ENCODE measurements at regions not wholly inside any gene's neighbourhood (a gene's known extent, or its start where the extent isn't known, plus 50 kb on each side); places are given as distances from the start of the nearest gene placed in this dataset.

DNA sequence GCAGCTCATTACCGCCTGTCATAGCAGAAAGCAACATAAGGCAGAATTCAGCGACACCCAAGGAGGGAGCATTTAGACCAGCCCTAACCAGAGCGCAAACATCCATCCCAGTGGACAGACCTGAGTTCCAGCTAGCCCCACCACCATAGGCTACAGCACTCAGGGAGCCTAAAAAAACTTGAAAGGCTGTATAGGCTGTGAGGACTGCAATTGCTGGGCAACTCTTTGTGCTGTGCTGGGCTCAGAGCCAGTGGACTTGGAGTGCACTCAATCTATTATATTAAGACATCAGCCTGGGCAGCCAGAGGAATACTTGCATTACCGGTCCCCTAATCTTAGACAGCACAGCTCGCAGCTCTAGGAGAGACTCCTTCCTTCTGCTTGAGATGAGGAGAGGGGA, 207.3 kb downstream of the KIF2B start:
- no peak for TF ChIP-seq KAT2A (conservative IDR thresholded peaks at IDR 0.05; ENCODE audit: control insufficient read depth, low read depth, low read length)
- TF ChIP-seq, protein P1, sequence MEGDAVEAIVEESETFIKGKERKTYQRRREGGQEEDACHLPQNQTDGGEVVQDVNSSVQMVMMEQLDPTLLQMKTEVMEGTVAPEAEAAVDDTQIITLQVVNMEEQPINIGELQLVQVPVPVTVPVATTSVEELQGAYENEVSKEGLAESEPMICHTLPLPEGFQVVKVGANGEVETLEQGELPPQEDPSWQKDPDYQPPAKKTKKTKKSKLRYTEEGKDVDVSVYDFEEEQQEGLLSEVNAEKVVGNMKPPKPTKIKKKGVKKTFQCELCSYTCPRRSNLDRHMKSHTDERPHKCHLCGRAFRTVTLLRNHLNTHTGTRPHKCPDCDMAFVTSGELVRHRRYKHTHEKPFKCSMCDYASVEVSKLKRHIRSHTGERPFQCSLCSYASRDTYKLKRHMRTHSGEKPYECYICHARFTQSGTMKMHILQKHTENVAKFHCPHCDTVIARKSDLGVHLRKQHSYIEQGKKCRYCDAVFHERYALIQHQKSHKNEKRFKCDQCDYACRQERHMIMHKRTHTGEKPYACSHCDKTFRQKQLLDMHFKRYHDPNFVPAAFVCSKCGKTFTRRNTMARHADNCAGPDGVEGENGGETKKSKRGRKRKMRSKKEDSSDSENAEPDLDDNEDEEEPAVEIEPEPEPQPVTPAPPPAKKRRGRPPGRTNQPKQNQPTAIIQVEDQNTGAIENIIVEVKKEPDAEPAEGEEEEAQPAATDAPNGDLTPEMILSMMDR (IDR thresholded peaks at IDR 0.05 in 2 of 3, conservative IDR thresholded peaks at IDR 0.05 in 1 of 3; ENCODE audit: control insufficient read depth in 2 of 3, extremely low read depth in 1 of 3, insufficient read depth in 1 of 3, low read depth in 3 of 3, low read length in 3 of 3), result no peak
- TF ChIP-seq SMC3 (IDR thresholded peaks at IDR 0.05; ENCODE audit: borderline replicate concordance, low read length), result no peak
- TF ChIP-seq ZNF274 (IDR thresholded peaks at IDR 0.05; ENCODE audit: insufficient read depth, insufficient read length), result no peak

All from GM12878 (cell line).